ENCODE measurements at regions not wholly inside any gene's neighbourhood (a gene's known extent, or its start where the extent isn't known, plus 50 kb on each side); places are given as distances from the start of the nearest gene placed in this dataset.

GRCh38 chr20:52247548-52247947 is 56.0 kb upstream of the ZFP64 start:
- Mint-ChIP-seq H3K36me3 (no peaks in the 10 kb centered on the region), H3K4me3 (no peak overlapping the region), H3K4me1 (ENCODE audit: low read depth in 2 of 2) (no peaks in the 10 kb centered on the region), H3K27me3 (peaks cover 3 to 34% of the 10 kb centered on the region in 2 donors), H3K9me3 (no peaks in the 10 kb centered on the region), H3K27ac (no peak overlapping the region)
- DNase-seq (ENCODE audit: low spot score) (no peak), ATAC-seq (no peak)

GRCh38 chr20:52246366-52246765 is 54.8 kb upstream of the ZFP64 start:
- no peaks in the 10 kb centered on the region for H3K9me3 Mint-ChIP-seq
- no peak for ATAC-seq
- H3K4me3 Mint-ChIP-seq = no peak overlapping the region
- H3K27me3 Mint-ChIP-seq = peaks cover 6 to 34% of the 10 kb centered on the region in 2 donors
- H3K36me3 Mint-ChIP-seq = no peaks in the 10 kb centered on the region
- DNase-seq (ENCODE audit: low spot score) = no peak
- H3K4me1 Mint-ChIP-seq (ENCODE audit: low read depth in 2 of 2) = no peaks in the 10 kb centered on the region
- H3K27ac Mint-ChIP-seq = no peak overlapping the region

- peaks cover 9 to 31% of the 10 kb centered on the region in 2 donors for H3K27me3 Mint-ChIP-seq
- no peak for DNase-seq (ENCODE audit: low spot score)
- ATAC-seq = no peak
- no peak overlapping the region for H3K27ac Mint-ChIP-seq
- no peaks in the 10 kb centered on the region for H3K4me1 Mint-ChIP-seq (ENCODE audit: low read depth in 2 of 2)
- H3K4me3 Mint-ChIP-seq = no peak overlapping the region
- no peaks in the 10 kb centered on the region for H3K36me3 Mint-ChIP-seq
- H3K9me3 Mint-ChIP-seq = no peaks in the 10 kb centered on the region
Observed at GRCh38 chr20:52244702-52245101, 53.1 kb upstream of the ZFP64 start.

- no peaks in the 10 kb centered on the region for H3K4me1 Mint-ChIP-seq (ENCODE audit: low read depth in 2 of 2)
- no peak overlapping the region for H3K27ac Mint-ChIP-seq
- peaks cover 8 to 32% of the 10 kb centered on the region in 2 donors for H3K27me3 Mint-ChIP-seq
- H3K4me3 Mint-ChIP-seq = no peak overlapping the region
- H3K36me3 Mint-ChIP-seq = no peaks in the 10 kb centered on the region
- H3K9me3 Mint-ChIP-seq = no peaks in the 10 kb centered on the region
- no peak for DNase-seq (ENCODE audit: low spot score)
- ATAC-seq = no peak
Observed at GRCh38 chr20:52242237-52243230, 51.0 kb upstream of the ZFP64 start.
